Posterior cingulate gyrus (tissue), 11 donors: ENCODE measurements at regions not wholly inside any gene's neighbourhood (a gene's known extent, or its start where the extent isn't known, plus 50 kb on each side); places are given as distances from the start of the nearest gene placed in this dataset.

Source experiments
- DNase-seq, 10 donors: peaks; one replicate each; pipeline versions ENCODE4 v3.0.0 to v3.0.0-alpha.2; 2020 to 2021; ENCODE audit warnings: mixed read lengths in 3 of 10
- intact Hi-C: fragments of 100-400 bp; cut with DNase I; formaldehyde crosslinking; loops from one replicate; pipeline ENCODE4 v1.15.1; 2023

GRCh38 chrX:14476205-14476604, 53.1 kb upstream of the GLRA2 start:
- intact Hi-C loops, result no loop called here
- DNase-seq, result no peak

- intact Hi-C loops, result no loop called here
- peak in 1 of 10 donors; percentile 55 for DNase-seq
Observed at GRCh38 chrX:14449773-14450172, 79.6 kb upstream of the GLRA2 start.

- no peak for DNase-seq
- intact Hi-C loops, result no loop called here
Observed at GRCh38 chrX:14448406-14448805, 80.9 kb upstream of the GLRA2 start.

- intact Hi-C loops, result no loop called here
Observed at GRCh38 chrX:14440106-14440505, 89.2 kb upstream of the GLRA2 start.

DNA sequence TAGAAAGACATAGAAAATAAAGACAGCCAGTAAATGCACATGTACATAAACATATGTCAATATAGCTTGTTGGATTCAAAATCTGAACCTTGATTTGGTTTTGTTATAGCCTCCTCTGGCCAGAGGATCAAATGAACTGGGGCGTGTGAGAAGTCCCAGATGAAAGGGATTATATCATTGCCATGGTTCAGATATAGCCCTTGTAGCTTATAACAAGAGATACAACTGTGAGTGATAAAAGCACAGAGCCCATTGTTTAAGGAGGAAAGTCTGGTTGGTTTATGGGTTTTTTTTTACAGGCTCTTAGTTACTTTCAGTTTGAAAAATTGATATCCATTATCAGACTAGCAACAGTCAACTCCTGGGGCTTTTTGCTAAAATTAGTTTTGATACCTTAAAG, 101.7 kb upstream of the GLRA2 start:
- intact Hi-C loops, result no loop called here
- DNase-seq, result no peak

More at GRCh38 chrX:14440106-14440505, 89.2 kb upstream of the GLRA2 start:
- no peak for DNase-seq

DNA sequence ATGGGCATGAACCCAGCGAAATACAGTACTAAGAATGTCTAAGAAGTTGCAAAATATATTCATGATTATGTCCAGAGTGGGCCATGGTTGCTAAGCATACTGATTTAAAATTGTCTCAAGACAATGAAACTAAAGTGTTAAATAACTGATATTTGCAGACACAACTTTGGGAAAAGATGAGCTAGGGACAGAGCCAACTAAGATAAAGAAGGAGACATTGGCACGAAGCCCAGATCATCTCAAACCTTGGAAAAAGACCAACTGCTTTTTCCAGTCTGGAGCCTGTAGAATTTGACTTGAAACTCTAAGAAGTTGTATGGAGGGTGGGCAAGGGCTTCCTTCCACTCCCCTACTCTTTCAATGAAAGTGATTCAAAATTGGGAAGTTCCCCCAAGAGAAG, 108.5 kb upstream of the GLRA2 start:
- intact Hi-C loops, result no loop called here
- no peak for DNase-seq

DNA sequence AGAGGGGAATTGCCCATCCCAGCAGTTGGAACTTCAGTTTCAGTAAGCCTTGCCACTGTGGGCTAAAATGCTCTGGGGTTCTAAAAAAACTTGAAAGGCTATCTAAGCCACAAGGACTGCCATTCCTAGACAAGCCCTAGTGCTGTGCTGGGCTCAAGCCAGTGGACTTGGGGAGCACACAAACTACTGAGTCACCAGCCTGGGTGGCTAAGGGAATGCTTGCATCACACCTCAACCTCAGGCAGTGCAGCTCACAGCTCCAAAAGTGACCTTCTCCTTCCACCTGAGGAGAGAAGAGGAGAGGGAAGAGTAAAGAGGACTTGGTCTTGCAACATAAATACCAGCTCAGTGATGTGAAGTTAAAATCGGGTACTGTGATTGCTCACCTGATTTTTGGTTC, 116.7 kb upstream of the GLRA2 start:
- intact Hi-C loops, result no loop called here

DNA sequence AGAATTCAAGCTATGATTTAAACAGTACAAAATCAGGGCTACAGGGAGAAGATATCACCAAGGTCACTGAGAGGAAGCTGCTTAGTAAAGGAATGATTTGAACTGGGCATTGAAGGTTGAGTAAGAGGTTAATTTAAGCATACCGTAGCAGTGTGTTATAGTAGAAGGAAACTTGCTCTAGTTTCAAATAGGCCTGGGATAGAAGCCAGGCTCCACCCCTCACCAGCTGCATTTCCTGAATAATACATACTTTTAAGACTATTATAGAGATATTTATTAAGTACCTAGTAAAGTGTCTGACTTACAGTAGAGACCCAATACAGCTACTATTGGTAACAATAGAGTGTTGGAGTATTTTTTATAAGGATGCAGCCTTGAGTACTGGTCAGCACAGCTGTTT, 118.0 kb upstream of the GLRA2 start:
- DNase-seq, result no peak
- intact Hi-C loops, result no loop called here

More for the DNA sequence above, 116.7 kb upstream of the GLRA2 start:
- no peak for DNase-seq

GRCh38 chrX:14409341-14409740, 120.0 kb upstream of the GLRA2 start:
- intact Hi-C loops, result no loop called here
- no peak for DNase-seq

DNA sequence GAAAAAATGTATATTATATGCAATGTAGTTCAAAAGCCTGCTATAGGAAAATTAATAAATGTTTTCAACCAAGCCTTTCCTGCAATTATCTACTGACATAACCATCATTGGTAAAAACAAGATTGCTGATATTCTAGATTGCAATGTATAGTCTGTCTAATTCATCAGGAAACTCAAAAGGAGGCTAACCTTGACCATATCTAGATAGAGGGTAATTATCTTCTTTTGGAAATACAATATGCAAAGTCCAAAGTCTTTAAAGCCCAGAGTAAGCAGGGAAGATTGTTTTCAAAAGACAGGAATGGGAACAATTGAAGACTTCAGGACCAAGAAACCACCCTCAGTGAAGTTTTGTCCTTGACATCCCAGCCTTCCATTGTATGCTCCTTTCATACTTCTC, 123.1 kb upstream of the GLRA2 start:
- no peak for DNase-seq

GRCh38 chrX:14398725-14399124, 130.6 kb upstream of the GLRA2 start:
- intact Hi-C loops, result no loop called here
- no peak for DNase-seq

More for the DNA sequence above, 123.1 kb upstream of the GLRA2 start:
- intact Hi-C loops, result no loop called here

DNA sequence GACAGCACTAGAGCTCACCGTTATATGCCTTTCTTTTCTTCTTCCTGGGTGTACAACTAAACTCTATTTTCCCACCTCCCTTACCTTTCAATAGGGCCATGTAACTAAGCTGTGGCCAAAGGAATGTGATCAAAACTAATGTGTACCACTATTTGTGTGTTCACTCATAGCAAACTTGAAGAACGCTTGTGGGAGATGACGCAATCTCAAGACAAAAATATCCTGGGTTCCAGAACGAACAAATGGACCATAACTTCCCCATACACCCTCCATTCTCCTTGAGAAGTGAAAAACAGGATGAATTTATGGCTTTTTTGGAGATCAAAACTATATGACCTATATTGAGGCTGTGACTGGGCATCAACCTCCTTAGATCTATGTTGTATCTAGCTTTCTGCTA, 139.7 kb upstream of the GLRA2 start:
- intact Hi-C loops, result no loop called here
- DNase-seq, result no peak

DNA sequence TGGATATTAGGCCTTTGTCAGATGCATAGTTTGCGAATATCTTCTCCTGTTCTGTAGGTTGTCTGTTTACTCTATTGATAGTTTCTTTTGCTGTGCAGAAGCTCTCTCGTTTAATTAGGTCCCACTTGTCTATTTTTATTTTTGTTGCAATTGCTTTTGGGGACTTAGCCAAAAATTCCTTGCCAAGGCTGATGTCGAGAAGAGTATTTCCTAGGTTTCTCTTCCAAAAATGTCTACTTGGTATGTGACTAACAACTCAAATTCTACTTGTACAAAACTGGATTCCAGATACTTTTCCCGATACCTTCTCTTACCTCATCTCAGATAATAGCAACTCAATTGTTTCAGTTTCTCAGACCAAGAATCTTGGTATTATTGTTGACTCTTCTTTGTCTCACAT, 142.4 kb upstream of the GLRA2 start:
- intact Hi-C loops, result no loop called here
- DNase-seq, result no peak

GRCh38 chrX:14380044-14380443, 149.3 kb upstream of the GLRA2 start:
- DNase-seq, result no peak
- intact Hi-C loops, result no loop called here

GRCh38 chrX:14377427-14377826, 151.9 kb upstream of the GLRA2 start:
- DNase-seq, result no peak
- intact Hi-C loops, result no loop called here

GRCh38 chrX:14363728-14364127, 165.6 kb upstream of the GLRA2 start:
- no peak for DNase-seq

DNA sequence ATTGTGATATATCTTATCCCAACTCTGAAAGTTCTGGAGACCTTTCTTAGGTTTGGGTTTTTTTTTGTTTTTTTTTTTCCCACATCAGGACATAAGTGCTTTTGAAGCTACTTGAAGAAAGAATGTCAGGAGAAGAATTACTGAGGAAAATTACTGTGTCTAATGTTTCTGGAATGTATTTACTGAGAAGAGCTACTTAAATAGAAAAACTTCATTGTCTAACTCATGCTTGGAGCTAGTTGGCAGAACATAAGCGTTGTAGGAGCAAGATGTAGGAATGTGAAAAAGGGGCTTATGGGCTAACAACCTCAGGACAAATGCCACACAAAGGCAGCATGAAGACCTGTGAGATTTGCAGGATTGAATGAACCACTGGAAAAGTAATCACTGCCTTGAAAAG, 166.6 kb upstream of the GLRA2 start:
- no peak for DNase-seq
- intact Hi-C loops, result no loop called here

More at GRCh38 chrX:14363728-14364127, 165.6 kb upstream of the GLRA2 start:
- intact Hi-C loops, result no loop called here

DNA sequence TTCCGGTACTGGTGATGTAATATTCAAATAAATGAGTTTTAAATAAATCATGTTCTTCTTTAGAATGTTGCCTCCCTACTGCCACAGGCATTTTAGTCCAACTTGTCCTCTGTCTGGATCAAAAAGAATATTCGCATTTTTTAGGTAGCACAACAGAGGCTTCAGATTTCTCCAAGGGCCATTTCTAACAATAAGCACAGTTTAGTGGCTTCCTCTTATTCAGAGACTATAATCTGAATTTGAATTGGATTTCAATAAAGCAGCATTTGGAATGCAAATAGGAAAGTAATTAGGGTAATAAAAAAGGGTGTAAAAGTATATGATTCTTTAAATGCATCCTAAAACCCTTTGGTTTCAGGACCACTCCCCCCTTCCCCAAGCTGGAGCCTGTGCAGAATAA, 167.9 kb upstream of the GLRA2 start:
- intact Hi-C loops, result no loop called here
- DNase-seq, result no peak

DNA sequence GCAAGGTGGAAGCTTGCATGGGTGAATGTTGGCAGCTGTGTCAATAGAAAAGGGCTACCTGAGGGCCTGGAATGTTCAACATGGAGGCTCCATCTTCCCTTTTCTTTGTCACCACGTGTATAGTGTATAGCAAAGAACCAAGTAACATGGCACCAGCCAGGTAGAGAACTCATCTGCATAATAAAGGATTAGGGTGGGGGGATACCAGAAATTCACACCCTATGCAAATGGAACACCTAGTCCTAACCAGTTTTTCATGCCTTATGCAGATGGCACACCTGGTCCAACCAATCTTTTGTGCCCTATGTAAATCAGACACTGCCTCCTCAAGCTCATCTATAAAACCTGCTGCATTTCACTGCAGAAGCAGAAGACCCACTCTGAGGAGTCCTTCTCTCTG, 169.6 kb upstream of the GLRA2 start:
- intact Hi-C loops, result no loop called here
- no peak for DNase-seq

DNA sequence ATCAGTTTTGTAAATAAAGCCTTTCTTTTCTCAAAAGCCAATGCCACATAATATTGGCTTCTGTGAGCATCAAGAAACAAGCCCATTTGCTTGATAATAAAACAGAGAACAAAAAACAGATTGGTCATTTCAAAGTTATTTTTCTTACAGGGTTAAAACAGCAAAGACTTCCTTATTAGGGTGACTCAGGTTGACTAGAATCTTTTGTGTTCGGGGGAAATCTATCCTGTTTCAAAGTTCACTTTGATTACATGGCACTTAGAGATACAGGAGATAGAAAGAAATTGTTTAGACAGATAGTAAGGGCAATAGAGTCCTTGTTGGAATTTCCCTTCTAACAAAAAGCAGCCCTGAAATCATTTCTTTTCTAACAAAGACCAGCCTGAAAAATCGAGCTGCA, 170.0 kb upstream of the GLRA2 start:
- no peak for DNase-seq
- intact Hi-C loops, result no loop called here

- DNase-seq, result no peak
- intact Hi-C loops, result no loop called here
Observed at GRCh38 chrX:14357314-14357713, 172.0 kb upstream of the GLRA2 start.

DNA sequence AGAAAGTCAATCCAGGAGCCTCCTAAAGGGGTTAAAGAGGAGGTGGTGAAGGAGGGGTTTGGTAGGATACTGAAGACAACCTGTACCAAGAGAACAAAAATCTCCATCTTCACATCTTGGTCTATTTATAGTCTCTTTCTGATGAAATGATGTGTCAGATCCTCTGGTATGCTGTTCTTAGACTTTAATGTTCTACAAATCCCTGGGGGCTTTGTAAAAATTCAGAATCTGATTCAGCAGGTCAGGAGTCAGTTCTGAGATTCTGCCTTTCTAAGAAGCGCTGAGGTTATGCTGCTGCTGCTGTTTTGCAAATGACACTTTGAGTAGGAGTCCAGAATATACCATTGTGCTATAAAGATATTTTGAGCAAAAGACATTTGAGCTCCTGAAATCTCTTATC, 172.9 kb upstream of the GLRA2 start:
- DNase-seq, result no peak
- intact Hi-C loops, result no loop called here

DNA sequence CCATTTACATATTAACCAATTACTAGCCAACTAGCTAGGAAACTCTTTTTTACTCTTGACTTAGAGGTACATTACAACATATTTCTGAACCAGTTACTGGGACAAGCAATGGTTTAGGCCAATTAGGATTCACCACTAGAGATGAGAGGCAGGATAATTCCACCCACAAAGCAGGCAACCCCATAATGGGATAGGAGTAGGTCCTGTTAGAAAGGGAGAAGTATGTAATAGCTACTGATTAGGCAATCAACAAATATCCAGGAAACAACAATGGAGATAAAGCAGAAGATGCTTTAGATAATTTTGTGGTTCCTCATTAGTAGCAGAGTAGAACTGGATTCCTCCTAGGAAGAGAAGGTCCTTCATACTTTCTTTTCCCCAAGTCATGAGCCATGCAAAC, 173.8 kb upstream of the GLRA2 start:
- intact Hi-C loops, result no loop called here
- no peak for DNase-seq

DNA sequence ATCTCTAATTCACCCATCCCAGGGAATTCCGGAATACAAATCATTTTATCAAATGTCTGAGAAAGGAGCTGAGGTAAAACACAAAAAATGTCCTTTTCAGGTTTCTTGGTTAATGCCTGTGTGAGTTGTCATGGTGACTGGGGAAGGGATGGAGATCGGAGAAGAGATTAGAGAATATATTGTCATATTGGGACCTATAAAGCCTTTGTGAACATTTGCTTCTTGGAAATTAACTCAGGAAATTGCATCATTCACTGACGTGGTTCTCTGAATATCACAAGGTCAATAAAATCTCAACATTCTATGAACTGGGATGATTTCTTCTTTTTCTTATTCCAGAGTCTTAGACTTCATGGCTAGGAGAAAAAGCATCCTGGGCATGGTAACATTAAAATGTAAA, 174.8 kb upstream of the GLRA2 start:
- no peak for DNase-seq
- intact Hi-C loops, result no loop called here
